Keratinocyte (primary cell): ENCODE measurements at regions not wholly inside any gene's neighbourhood (a gene's known extent, or its start where the extent isn't known, plus 50 kb on each side); places are given as distances from the start of the nearest gene placed in this dataset.

Experiments
- DNase-seq: peaks from one replicate; pipeline ENCODE4 v3.0.0-alpha.2; 2011; ENCODE audit warnings: low read depth, missing footprints, low spot score
- FAIRE-seq: peaks from 2 replicates; lab custom pipeline; 2011; peaks lifted over from hg19 to GRCh38; lab: Jason Lieb, UNC
- H2AFZ ChIP-seq: 2 replicates; pipeline ENCODE4 v1.6.0; 2012; ENCODE audit warnings: low read length, control low read depth, inconsistent platforms; ENCODE audit not compliant: control insufficient read depth
- H3K27ac ChIP-seq: 2 replicates; pipeline ENCODE4 v1.5.1; 2011; ENCODE audit warnings: low read length; ENCODE audit not compliant: control insufficient read depth, insufficient read depth
- H3K27me3 ChIP-seq: 3 replicates; pipeline ENCODE4 v1.6.0; 2011; ENCODE audit warnings: low read length; ENCODE audit not compliant: control insufficient read depth, insufficient read depth; ENCODE audit errors: extremely low read depth
- H3K36me3 ChIP-seq, 2 experiments: 2 replicates in 1 of 2; 3 replicates in 1 of 2; pipeline ENCODE4 v1.5.1; 2011; ENCODE audit warnings: low read length in 2 of 2, mild to moderate bottlenecking in 1 of 2; ENCODE audit not compliant: control insufficient read depth in 2 of 2, insufficient read depth in 2 of 2; ENCODE audit errors: extremely low read depth in 1 of 2
- H3K4me1 ChIP-seq: 3 replicates; pipeline ENCODE4 v1.5.1; 2011; ENCODE audit warnings: low read length; ENCODE audit not compliant: control insufficient read depth, insufficient read depth; ENCODE audit errors: extremely low read depth
- H3K4me2 ChIP-seq: 3 replicates; pipeline ENCODE4 v1.6.0; 2011; ENCODE audit warnings: low read depth, low read length; ENCODE audit not compliant: control insufficient read depth, insufficient read depth; ENCODE audit errors: extremely low read depth
- H3K4me3 ChIP-seq, 3 experiments: fragments of 200-600 bp in 1 of 3; sonication (generic) in 1 of 3; 2 replicates in 2 of 3; 3 replicates in 1 of 3; pipeline ENCODE4 v1.5.1; 2011 to 2016; ENCODE audit warnings: low read length in 3 of 3, mild to moderate bottlenecking in 3 of 3, control low read depth in 2 of 3, inconsistent platforms in 1 of 3, low read depth in 1 of 3, mixed read lengths in 1 of 3, mixed run types in 1 of 3, moderate library complexity in 1 of 3; ENCODE audit not compliant: control insufficient read depth in 2 of 3, insufficient read depth in 2 of 3; ENCODE audit errors: extremely low read depth in 1 of 3
- H3K79me2 ChIP-seq: 2 replicates; pipeline ENCODE4 v1.6.0; 2012; ENCODE audit warnings: low read length; ENCODE audit not compliant: control insufficient read depth, insufficient read depth
- H3K9ac ChIP-seq: 3 replicates; pipeline ENCODE4 v1.6.0; 2011; ENCODE audit warnings: low read length; ENCODE audit not compliant: control insufficient read depth, insufficient read depth; ENCODE audit errors: extremely low read depth
- H3K9me1 ChIP-seq: 3 replicates; pipeline ENCODE4 v1.6.0; 2011; ENCODE audit warnings: low read length; ENCODE audit not compliant: control insufficient read depth, insufficient read depth; ENCODE audit errors: extremely low read depth
- H3K9me3 ChIP-seq: 2 replicates; pipeline ENCODE4 v1.5.1; 2012; ENCODE audit warnings: low read depth, low read length; ENCODE audit not compliant: control insufficient read depth
- H4K20me1 ChIP-seq: 3 replicates; pipeline ENCODE4 v1.6.0; 2011; ENCODE audit warnings: low read length; ENCODE audit not compliant: control insufficient read depth, insufficient read depth; ENCODE audit errors: extremely low read depth
- EZH2 ChIP-seq: IDR thresholded peaks from one replicate; pipeline ENCODE4 v1.6.1; 2012; ENCODE audit warnings: inconsistent platforms, mild to moderate bottlenecking, low read length, moderate library complexity
- dilution Hi-C: fragments of 300-500 bp; cut with MboI; formaldehyde crosslinking; loops from one replicate; pipeline ENCODE4 v1.7.0; 2020; ENCODE audit warnings: low sequenced_read_pairs; ENCODE audit not compliant: extremely low pct_ligation_motif_present
- TF ChIP-seq, protein P1 (sequence below), 3 experiments: IDR thresholded peaks in 1 of 3; conservative IDR thresholded peaks in 1 of 3; optimal IDR thresholded peaks in 1 of 3; 2 replicates in 2 of 3; 3 replicates in 1 of 3; pipeline versions ENCODE3 to v1.5.1; 2011; ENCODE audit warnings: low read length in 3 of 3, mild to moderate bottlenecking in 3 of 3, moderate library complexity in 2 of 3, control low read depth in 1 of 3, inconsistent platforms in 1 of 3; ENCODE audit not compliant: insufficient read depth in 2 of 3; ENCODE audit errors: extremely low read depth in 1 of 3

DNA sequence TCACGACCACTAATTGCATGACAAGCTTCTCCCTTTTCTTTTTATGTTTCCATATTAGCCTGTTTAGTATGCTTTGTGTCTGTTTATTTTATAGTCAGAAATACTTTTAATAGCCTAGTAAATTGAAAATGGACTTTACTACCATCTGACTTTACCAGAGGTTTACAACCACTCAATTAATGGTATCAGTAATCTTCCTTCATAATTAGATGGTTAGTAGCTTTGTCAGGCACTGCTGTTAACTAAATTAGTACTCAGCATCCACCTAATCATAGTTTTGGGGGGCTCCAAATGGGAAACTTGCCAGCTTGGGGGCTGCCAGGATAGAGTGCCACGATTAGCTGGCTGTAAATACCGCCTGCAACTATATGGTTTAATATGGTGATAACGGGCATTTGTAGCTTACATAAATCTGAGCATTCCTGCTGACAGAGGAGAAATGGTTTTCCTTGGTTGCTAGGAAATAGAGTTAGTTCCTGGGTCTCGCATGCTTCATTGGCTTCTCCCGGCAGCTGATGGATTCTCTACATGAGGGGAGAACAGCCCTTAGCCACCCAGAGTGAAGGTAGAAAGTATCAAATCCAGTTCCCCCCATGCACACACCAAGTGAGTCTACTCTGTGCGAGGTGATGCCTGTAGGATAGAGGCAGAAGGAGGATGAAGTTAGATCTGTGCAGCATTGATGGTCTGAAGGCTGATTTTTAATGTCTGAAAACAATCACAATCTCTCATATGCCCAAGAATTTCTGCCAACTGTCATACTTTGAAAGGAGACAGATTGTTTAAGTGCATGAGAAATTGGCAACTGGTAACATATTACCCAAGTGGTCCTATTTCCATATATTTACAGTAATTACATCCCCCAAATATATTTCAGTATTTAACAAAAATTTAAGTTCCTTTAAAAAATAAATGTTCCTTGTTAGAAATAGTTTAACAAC is 326.6 kb upstream of the PROK2 start:
- dilution Hi-C loops: no loop called here
- no peak overlapping the region for H3K4me3 ChIP-seq

DNA sequence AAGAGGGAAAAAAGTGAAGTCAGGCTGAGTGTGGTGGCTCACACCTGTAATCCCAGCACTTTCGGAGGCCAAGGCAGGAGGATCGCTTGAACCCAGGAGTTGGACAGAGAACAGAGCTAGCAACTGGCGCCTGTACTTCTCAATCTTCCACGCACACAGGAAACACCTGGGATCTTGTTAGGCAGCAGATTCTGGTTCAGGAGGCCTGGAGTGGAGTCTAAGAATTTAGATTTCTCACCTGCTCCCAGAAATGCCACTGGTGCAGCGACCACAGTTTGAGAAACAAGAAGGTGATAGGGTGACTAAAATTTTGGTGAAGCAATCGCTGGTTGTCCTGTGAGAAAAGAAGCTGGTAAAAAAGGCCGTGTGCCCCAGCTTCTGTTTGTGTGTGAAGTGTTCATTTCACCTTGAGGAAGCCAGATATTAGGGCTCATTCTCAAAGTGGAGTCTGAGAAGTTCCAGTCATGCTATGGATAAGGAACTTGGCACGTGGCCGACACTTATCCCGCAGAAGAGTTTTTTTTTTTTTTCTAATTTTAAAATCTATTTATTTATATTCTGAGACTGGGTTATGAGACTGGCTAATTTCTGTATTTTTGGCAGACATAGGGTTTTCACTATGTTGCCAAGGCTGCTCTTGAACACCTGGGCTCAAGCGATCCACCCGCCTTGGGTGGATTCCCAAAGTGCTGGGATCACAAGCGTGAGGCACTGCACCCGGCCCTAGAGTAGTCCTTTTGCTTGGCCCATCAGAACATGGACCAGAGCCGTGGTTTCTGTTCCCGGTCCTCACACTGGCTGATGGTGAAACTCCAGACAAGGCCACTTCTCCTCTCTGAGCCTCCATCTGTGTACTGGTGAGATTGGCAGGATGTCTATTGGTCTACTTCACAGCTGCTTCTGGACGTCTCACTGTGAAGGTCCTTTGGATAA is 324.6 kb upstream of the PROK2 start:
- dilution Hi-C loops: no loop called here

More for the DNA sequence above, 326.6 kb upstream of the PROK2 start:
- no peaks in the 10 kb centered on the region for H3K9me1 ChIP-seq
- no peak overlapping the region for H2AFZ ChIP-seq
- no peak overlapping the region for H3K4me2 ChIP-seq
- H3K79me2 ChIP-seq: no peaks in the 10 kb centered on the region
- no peak overlapping the region for H3K9ac ChIP-seq
- no peaks in the 10 kb centered on the region for H3K9me3 ChIP-seq
- no peaks in the 10 kb centered on the region for H3K36me3 ChIP-seq
- DNase-seq (no peak), FAIRE-seq (no peak)
- no peak for TF ChIP-seq EZH2
- TF ChIP-seq, protein P1, sequence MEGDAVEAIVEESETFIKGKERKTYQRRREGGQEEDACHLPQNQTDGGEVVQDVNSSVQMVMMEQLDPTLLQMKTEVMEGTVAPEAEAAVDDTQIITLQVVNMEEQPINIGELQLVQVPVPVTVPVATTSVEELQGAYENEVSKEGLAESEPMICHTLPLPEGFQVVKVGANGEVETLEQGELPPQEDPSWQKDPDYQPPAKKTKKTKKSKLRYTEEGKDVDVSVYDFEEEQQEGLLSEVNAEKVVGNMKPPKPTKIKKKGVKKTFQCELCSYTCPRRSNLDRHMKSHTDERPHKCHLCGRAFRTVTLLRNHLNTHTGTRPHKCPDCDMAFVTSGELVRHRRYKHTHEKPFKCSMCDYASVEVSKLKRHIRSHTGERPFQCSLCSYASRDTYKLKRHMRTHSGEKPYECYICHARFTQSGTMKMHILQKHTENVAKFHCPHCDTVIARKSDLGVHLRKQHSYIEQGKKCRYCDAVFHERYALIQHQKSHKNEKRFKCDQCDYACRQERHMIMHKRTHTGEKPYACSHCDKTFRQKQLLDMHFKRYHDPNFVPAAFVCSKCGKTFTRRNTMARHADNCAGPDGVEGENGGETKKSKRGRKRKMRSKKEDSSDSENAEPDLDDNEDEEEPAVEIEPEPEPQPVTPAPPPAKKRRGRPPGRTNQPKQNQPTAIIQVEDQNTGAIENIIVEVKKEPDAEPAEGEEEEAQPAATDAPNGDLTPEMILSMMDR (optimal IDR thresholded peaks at IDR 0.05 in 1 of 3, IDR thresholded peaks at IDR 0.05 in 1 of 3, conservative IDR thresholded peaks at IDR 0.05 in 1 of 3; ENCODE audit: extremely low read depth in 1 of 3, insufficient read depth in 2 of 3, low read length in 3 of 3): no peak
- no peak overlapping the region for H3K27ac ChIP-seq
- H3K27me3 ChIP-seq: peaks cover 28% of the 10 kb centered on the region
- no peaks in the 10 kb centered on the region for H3K4me1 ChIP-seq
- no peaks in the 10 kb centered on the region for H4K20me1 ChIP-seq

More for the DNA sequence above, 324.6 kb upstream of the PROK2 start:
- no peaks in the 10 kb centered on the region for H4K20me1 ChIP-seq
- no peaks in the 10 kb centered on the region for H3K9me3 ChIP-seq
- FAIRE-seq (no peak), DNase-seq (no peak)
- H3K4me2 ChIP-seq: no peak overlapping the region
- H3K4me1 ChIP-seq: no peaks in the 10 kb centered on the region
- H3K9ac ChIP-seq: no peak overlapping the region
- TF ChIP-seq EZH2: no peak
- TF ChIP-seq, protein P1 (optimal IDR thresholded peaks at IDR 0.05 in 1 of 3, IDR thresholded peaks at IDR 0.05 in 1 of 3, conservative IDR thresholded peaks at IDR 0.05 in 1 of 3; ENCODE audit: extremely low read depth in 1 of 3, insufficient read depth in 2 of 3, low read length in 3 of 3): no peak
- H2AFZ ChIP-seq: no peak overlapping the region
- no peaks in the 10 kb centered on the region for H3K36me3 ChIP-seq
- H3K27me3 ChIP-seq: peaks cover 25% of the 10 kb centered on the region
- no peak overlapping the region for H3K27ac ChIP-seq
- no peaks in the 10 kb centered on the region for H3K79me2 ChIP-seq
- no peak overlapping the region for H3K4me3 ChIP-seq
- no peaks in the 10 kb centered on the region for H3K9me1 ChIP-seq
